Testis (tissue), 2 donors: ENCODE measurements at regions not wholly inside any gene's neighbourhood (a gene's known extent, or its start where the extent isn't known, plus 50 kb on each side); places are given as distances from the start of the nearest gene placed in this dataset.

Source experiments
- DNase-seq: peaks from one replicate; pipeline ENCODE4 v3.0.0-alpha.2; 2019
- H3K27ac ChIP-seq, 2 donors: fragments of 200-600 bp; sonication (generic); one replicate each; pipeline ENCODE4 v1.5.1; 2019
- H3K27me3 ChIP-seq: fragments of 200-600 bp; sonication (generic); one replicate; pipeline ENCODE4 v1.5.1; 2019
- H3K36me3 ChIP-seq: fragments of 200-600 bp; sonication (generic); one replicate; pipeline ENCODE4 v1.5.1; 2017; ENCODE audit warnings: low read depth; ENCODE audit errors: missing control alignments
- H3K4me1 ChIP-seq: fragments of 200-600 bp; sonication (generic); one replicate; pipeline ENCODE4 v1.5.1; 2019
- H3K4me3 ChIP-seq, 2 donors: fragments of 200-600 bp; sonication (generic); one replicate each; pipeline ENCODE4 v1.5.1; 2017 to 2019
- H3K9me3 ChIP-seq: fragments of 200-600 bp; sonication (generic); one replicate; pipeline ENCODE4 v1.5.1; 2017
- CTCF ChIP-seq, 3 experiments: fragments of 450-650 bp in 2 of 3; fragments of 200-600 bp in 1 of 3; sonication (generic) in 1 of 3; IDR thresholded peaks; one replicate each; pipeline ENCODE4 v1.5.1; 2016 to 2019; ENCODE audit warnings: antibody characterized with exemption in 3 of 3, mild to moderate bottlenecking in 2 of 3, moderate library complexity in 1 of 3
- POLR2A ChIP-seq: fragments of 450-650 bp; IDR thresholded peaks from one replicate; pipeline ENCODE4 v1.6.1; 2017; ENCODE audit warnings: antibody characterized with exemption, mild to moderate bottlenecking, moderate library complexity
- WGBS, 2 donors: methylation state at CpG; one replicate each; pipeline ENCODE4 v1.1.5; 2018; 5-methylcytosine and 5-hydroxymethylcytosine counted together
- intact Hi-C: fragments of 100-400 bp; cut with DNase I; formaldehyde crosslinking; loops from one replicate; pipeline ENCODE4 v1.15.1; 2023; ENCODE audit warnings: low total_unique reads

GRCh38 chr22:27185760-27186302, 528.4 kb downstream of the MIAT start:
- no peak overlapping the region for H3K27ac ChIP-seq
- TF ChIP-seq POLR2A (no peak), CTCF (IDR thresholded peaks at IDR 0.05) (no peak)
- H3K4me3 ChIP-seq, result no peak overlapping the region
- no peaks in the 10 kb centered on the region for H3K4me1 ChIP-seq
- intact Hi-C loops, result no loop called here
- no peak for DNase-seq
- WGBS, 2 donors, result 70 to 74% methylated on average over 4 to 12 of the region's 12 CpGs
- no peaks in the 10 kb centered on the region for H3K27me3 ChIP-seq
- H3K9me3 ChIP-seq, result no peaks in the 10 kb centered on the region
- H3K36me3 ChIP-seq, result no peaks in the 10 kb centered on the region

GRCh38 chr22:27186643-27187042, 529.3 kb downstream of the MIAT start:
- no peak overlapping the region for H3K4me3 ChIP-seq
- H3K9me3 ChIP-seq, result no peaks in the 10 kb centered on the region
- intact Hi-C loops, result no loop called here
- TF ChIP-seq CTCF (IDR thresholded peaks at IDR 0.05), result no peak
- TF ChIP-seq POLR2A, result no peak
- DNase-seq, result no peak
- no peak overlapping the region for H3K27ac ChIP-seq
- WGBS, 2 donors, result 51 to 65% methylated on average over 7 of the region's 7 CpGs
- no peaks in the 10 kb centered on the region for H3K27me3 ChIP-seq
- no peaks in the 10 kb centered on the region for H3K4me1 ChIP-seq
- no peaks in the 10 kb centered on the region for H3K36me3 ChIP-seq

GRCh38 chr22:27192135-27192829, 534.9 kb downstream of the MIAT start:
- H3K27me3 ChIP-seq, result no peaks in the 10 kb centered on the region
- intact Hi-C loops, result no loop called here
- DNase-seq, result no peak

GRCh38 chr22:27193215-27193614, 535.8 kb downstream of the MIAT start:
- Histone ChIP-seq H3K4me3 (no peak overlapping the region), H3K36me3 (no peaks in the 10 kb centered on the region), H3K27ac (no peak overlapping the region), H3K4me1 (no peaks in the 10 kb centered on the region), H3K27me3 (no peaks in the 10 kb centered on the region), H3K9me3 (no peaks in the 10 kb centered on the region)
- DNase-seq, result no peak
- TF ChIP-seq CTCF (IDR thresholded peaks at IDR 0.05) (no peak), POLR2A (no peak)
- WGBS, 2 donors, result 93 to 94% methylated on average over 6 of the region's 6 CpGs
- intact Hi-C loops, result no loop called here

More at GRCh38 chr22:27192135-27192829, 534.9 kb downstream of the MIAT start:
- 60 to 75% methylated on average over 10 to 17 of the region's 17 CpGs for WGBS, 2 donors
- no peak overlapping the region for H3K27ac ChIP-seq
- TF ChIP-seq POLR2A (no peak), CTCF (IDR thresholded peaks at IDR 0.05) (no peak)
- H3K4me1 ChIP-seq, result no peaks in the 10 kb centered on the region
- no peak overlapping the region for H3K4me3 ChIP-seq
- H3K36me3 ChIP-seq, result no peaks in the 10 kb centered on the region
- no peaks in the 10 kb centered on the region for H3K9me3 ChIP-seq

- intact Hi-C loops, result no loop called here
- Histone ChIP-seq H3K9me3 (no peaks in the 10 kb centered on the region), H3K4me3 (no peak overlapping the region), H3K36me3 (no peaks in the 10 kb centered on the region), H3K4me1 (no peaks in the 10 kb centered on the region), H3K27ac (no peak overlapping the region), H3K27me3 (no peaks in the 10 kb centered on the region)
- no peak for DNase-seq
- TF ChIP-seq CTCF (IDR thresholded peaks at IDR 0.05) (no peak), POLR2A (no peak)
- WGBS, 2 donors, result 87 to 94% methylated on average over 2 of the region's 2 CpGs
Measured at GRCh38 chr22:27193636-27194035, 536.2 kb downstream of the MIAT start.
